GM18511 (cell line): ENCODE measurements at regions not wholly inside any gene's neighbourhood (a gene's known extent, or its start where the extent isn't known, plus 50 kb on each side); places are given as distances from the start of the nearest gene placed in this dataset.
A peak's percentile ranks its signal among the peaks of the same experiment; 100 is the strongest.

ENCODE experiments used
- ATAC-seq: cut with Tn5 transposase; IDR thresholded peaks from one replicate; pipeline ENCODE4 v1.9.1; 2021; ENCODE audit warnings: mild to moderate bottlenecking, moderate library complexity; ENCODE audit not compliant: unreplicated experiment

DNA sequence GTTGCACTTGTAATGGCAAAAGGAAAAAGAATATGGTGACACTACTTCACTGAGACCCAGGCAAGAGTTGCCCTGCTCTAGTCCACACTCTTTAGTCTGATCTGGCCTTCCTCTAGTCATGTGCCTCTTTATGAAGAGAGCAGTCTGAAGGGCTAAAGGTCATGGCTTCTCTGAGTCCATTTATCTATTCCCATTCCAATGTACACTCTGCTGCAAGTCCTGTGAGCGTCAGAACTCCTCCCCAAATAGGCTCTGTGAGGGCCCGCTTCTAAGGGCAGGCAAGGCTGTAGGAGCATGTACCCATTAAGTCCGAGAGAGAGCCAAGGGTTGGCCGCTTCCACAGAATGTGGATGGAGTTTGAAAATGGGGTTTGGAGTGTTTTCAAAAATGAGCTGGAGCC, 209.3 kb downstream of the AHR start:
- no peak for ATAC-seq

DNA sequence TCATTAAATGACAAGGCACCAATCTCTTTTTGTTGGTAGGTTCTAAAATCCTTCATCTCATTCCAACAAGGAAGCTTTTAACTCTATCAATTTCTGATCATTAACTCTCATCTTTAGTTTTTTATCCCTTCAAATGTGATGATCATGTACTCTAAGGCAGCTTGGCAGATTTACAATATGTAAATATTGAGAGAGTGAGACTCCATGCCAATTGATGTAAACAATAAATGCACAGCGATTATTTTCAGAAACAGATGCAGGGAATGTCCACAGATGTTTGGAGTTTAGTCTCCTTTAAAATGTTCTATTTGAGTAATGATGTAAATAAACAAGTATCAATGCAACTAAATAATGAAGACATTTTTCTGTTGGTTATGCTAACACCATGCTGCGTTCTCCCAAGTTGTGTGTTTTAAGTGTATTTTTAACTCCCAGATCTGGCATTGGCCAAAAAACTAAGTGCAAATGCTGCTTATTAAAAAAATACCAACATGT, 213.8 kb downstream of the AHR start:
- no peak for ATAC-seq

DNA sequence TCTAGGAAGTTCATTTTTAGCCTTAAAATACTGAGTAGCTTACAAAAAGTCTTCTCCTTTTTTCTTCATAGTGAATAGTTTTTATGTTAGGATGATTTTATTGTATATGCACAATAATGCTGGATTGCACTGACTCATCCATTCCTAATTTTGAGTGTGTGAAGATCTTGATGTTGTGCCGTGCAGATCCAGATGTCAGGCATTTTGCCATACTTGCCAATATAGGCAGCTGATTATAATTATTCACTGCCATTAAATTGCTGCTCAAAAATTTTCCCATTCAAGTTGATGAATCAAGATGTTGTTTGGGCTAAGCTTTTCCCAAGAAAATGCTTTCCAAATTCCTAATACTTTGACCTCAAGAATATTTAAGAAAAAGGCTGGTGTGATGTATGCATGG, 218.3 kb downstream of the AHR start:
- no peak for ATAC-seq

DNA sequence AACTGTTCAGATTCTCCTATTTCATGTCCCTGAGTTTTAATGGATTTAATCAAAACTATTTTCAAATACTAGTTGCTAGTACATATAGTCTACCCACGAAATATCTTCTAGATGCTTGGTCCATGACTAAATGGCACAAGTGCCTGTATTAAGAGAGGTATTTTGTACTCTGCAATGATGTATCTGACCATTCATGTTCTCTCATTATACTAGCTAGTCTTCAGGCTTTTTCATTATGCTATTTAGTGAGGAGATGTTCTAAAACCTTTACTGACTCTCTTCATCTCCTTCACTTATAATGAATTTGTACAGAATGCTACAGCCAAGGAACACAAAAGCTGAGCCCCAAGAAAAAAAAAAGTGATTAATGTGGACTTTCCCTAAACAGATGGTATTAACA, 222.5 kb downstream of the AHR start:
- no peak for ATAC-seq

DNA sequence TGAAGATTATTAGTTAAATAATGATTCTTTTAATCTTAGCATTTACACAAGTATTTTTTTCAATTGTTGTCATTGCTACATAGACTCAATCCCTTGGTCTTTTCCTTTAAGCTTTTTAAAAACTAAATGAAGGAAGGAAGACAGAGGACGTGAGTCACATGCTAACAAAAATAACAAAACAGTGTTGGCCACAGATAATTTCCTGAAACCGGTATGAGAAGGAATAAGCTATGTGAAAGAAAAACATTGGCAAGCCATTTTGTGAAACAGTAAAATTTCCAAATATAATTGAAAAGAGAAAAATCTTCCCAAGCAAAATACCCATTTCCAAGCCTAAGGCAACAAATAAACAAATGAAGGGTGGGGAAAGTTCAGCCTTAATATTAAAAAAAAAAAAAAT, 223.0 kb downstream of the AHR start:
- no peak for ATAC-seq

DNA sequence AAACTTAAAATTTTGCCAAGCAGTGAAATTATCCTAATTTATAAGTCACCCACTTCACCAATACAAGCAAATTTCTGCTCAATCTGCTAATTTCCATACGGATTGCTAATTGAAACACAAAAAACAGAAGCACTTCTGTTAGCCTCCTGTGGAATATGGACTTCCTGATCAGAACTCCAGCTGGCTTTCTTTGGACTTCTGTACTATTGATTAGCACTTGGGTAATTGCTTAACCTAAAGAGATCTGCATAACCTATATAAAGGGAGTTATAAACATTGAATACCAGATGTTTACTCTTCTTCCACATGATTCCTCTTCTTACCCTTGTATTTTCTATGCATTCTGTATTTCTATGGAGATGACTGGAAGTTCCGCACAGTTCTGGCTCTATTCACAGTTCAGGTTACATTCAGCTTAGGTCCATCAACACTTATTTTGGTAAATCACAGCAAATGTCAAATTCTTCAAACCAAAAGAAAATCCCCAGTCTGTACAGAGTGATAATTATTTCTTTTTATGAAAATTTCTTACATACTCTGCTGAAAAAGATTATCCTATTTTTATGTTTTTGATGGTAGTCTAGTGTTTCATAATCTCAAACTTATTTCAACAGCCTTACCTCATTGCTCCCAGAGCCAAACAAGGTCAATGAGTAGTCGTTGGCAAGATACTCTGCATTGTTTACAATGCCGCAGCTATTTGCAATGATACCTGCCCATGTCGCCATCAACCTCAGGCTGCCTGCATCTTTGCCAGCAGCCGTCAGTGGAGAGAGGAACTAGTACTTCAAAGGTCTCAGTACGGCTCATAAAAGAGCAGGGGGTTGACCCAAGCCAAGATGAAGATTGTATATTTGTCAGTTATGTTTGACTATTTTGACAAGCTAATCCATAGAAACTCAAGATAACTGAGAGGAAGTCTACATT, 225.6 kb downstream of the AHR start:
- no peak for ATAC-seq

DNA sequence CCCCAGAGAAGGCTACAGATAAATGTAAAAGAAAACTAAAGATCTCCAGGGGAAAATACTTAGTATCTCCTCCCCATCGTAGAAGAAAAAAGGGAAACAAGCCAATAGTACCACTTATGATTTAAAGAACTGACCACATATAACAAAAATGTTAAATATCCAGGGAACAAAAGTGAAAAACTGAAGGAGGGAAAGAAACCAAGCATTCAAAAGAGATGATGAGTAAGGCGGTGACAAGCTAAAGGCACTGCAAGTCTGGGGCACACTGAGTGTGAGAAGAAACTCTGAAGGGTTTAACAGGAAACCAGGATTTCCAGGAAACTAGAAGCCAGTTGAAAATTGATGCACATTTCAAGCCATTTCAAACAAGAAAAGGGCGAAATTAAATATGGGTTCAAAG, 226.3 kb downstream of the AHR start:
- ATAC-seq: no peak

DNA sequence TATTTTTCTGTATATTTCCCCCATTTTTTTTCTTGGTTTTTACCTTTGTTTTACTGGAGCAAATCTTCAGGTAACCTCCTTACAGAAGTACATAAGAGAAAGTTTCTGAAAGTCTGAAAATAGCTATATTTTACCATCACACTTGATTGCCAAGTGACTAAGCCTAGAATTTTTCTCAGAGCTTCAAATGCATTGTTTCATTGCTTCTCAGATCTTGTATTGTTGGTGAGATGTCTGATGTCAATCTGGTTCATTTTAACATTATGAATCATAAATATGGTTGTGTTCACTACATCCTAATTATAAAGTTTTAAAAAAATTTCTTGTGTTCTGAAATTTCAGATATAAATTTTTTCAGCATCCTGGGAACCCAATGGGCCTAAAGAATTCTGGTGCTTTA, 228.2 kb downstream of the AHR start:
- ATAC-seq: no peak

DNA sequence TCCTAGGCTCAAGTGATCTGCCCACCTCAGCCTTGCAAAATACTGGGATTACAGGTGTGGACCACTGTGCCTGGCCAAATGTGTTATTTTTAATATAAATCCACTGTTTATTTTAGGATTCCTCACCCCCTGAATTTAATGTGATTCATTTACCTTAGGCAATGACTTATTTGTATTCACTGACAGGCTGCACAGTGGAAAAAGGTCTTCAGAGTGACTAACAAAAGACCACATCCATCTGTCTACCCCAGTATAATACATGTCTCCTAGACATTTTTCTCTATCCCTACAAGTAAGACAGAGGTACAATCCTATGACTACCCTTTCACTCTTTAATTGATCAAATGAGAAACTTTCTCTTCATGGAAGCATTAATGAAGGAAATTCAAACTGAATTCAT, 230.2 kb downstream of the AHR start:
- no peak for ATAC-seq

DNA sequence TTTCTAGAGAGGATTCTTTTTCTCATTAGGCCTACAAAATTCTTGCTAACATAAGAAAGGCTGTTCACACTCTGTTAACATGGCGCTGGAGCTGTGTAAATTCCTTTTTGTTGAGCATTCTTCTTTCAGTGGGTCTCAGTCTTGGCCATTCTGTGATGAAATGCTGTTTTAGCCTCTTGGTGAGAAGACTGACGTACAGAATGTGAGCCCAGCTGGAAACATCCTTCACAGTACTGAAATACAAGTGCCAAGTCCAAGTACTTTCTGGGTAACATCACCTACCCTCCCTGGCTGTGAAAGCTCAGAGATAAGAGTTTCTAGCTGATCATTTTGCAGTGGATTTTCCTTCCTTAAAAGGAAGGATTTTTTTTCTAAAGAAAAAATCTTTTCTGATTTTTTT, 231.8 kb downstream of the AHR start:
- ATAC-seq: no peak

DNA sequence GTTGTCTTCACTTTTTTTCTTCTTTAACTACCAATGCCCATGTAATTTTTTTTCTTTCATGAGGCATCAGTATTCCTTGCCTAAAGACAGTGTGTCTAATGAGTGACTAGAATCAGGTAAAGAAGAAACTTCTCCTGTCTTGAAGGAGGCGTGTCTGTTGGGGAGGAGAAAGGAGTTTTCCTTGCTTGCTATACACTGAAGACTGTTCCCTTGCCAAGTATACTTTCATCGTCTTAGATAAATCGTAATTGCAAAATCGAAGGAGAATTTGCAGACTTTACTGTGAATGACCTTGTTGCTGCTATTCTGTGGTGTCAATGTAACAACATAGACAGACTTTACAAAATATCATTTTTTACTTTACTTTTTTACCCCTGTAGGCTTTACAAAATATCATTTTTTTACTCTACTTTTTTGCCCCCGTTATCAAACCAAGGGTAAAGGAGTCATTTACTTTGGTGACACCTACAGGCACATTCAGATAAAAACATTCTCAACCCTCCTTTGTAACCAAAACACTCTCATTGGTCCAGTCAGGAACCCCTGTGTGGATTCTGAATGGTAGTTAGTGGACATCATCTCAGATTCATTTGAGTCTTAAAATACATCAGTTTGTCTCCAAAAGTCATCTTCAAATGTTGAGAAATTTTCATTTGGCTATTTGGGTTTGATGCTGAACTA, 232.4 kb downstream of the AHR start:
- ATAC-seq: peak; percentile 65

DNA sequence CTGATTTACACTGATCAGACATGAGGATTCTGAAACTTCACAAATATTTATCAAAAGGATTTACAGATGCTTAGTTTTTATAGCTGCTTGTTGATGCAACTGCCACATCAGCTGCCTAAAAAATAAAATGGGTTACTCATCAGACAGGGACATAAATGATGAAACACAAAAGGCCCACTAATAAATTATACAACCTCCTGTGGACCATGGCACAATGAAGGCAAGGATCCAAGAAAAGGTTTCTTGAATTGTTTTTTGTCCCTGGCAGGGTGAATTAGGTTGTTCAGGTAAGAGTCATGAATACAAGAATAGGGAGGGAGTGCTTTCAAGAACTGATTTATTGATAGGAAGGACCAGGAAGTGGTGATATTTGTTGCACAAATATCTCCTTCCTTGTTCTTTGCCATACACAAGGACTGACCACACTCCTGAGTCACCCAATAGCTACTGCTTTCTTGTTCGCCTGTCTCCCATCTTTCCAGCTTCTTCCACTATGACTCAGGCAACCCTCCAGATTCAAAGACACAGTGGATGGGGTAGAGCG, 234.5 kb downstream of the AHR start:
- ATAC-seq: no peak

DNA sequence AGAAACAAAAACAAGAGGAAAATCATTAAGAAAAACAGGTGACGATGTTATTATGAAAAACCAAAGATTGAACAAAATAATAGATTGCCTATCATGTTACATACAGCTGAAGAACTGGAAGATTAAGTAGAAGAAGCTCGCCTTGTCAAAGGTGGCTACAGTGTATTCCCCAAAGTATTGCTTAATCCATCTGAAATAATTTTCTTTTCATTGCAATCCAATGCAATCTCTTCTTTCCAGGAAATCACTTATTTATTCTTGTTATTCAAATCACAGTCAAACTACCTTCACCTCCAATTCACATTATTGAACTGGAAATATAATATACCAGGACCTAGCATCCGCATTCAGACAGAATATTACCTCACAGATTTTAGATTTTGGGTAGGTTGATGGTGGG, 235.9 kb downstream of the AHR start:
- no peak for ATAC-seq

DNA sequence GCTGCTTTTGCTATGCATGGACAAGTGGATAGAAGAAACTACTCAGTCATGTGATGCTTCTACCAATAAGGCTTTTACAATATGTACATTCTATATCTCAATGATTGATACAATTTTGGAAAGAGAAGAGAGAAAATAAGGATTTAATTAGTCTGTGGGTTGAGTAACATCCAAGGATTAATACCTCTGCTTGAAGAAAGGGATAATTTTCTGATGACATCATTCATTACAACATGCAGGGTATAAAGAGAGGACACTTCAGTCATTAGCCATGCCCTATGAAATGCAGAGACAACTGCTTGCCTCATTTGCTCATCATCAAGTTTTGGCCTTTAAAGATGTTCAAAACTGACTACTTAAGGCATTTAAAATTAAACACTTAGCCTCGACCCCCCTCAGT, 237.3 kb downstream of the AHR start:
- ATAC-seq: no peak

DNA sequence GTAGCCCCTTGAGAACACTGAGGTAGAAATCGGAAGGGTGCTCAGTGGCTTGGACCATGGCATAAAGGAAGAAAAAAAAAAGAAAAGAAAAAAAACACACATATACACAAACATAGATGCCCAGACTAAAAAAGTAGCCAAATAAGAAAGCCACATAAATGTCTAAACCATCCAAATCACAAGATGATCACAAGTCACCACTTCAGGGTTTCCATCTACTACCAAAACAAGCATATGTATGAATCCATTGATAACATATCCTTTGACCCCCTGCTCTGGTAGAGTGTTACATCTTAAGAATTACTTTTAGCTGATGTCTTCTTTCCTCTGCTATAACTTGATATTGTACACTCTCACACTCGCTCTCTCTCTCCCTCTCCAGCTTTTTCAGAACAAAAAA, 245.9 kb downstream of the AHR start:
- ATAC-seq: no peak

DNA sequence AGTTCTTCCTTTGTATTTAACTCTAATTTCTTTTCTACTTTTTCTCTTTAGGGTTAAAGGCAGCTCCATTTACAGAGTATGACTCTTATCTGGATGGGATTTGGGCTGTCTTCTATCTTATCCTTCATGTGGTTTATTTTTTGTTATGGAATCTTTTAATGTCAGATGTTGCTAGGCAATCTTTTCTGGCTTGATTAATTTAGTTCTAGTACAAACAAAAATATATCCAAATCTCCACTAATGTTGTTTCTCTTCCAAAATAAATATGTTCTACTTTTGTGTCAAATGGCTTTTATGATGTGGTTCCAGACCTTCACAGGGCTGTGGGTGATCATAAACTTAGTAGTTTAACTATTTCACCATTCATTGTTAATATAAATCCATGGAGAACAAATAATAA, 246.9 kb downstream of the AHR start:
- ATAC-seq: no peak

DNA sequence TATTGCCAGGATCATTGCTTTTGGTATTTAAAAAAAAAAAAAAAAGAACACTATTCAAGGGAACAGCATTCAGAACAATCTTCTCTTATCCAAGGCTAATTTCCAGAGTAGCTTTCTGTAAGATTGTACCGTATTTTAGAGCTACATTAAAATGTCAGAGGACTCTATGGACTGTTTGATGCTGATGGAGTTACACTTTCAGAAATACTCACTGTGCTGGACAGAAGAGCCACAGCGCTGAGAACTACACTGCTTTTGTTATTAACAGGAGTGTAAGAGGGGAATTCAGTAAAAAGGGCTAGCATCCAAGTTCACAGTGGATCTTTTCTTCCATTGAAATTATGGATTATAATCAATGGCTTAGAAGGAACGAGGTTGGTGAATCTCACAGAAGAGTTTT, 247.7 kb downstream of the AHR start:
- ATAC-seq: no peak

DNA sequence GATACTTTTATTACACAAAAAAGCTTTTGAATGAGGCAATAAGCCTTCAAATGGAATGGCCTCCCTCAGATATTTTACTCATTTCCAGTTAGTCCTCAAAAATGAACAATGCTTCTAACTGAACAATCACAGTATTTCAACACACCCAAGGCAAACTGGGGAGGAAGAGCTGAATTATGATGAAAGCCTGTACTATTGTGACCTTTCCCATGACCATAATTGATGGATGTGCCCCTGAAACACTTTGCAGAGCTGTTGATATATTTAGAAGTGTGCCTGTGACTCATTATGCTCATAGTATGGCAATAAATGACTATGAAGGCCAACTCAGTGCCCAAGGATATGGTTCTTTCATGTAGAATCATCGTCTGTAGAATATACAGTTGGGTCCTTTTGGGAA, 248.1 kb downstream of the AHR start:
- no peak for ATAC-seq

DNA sequence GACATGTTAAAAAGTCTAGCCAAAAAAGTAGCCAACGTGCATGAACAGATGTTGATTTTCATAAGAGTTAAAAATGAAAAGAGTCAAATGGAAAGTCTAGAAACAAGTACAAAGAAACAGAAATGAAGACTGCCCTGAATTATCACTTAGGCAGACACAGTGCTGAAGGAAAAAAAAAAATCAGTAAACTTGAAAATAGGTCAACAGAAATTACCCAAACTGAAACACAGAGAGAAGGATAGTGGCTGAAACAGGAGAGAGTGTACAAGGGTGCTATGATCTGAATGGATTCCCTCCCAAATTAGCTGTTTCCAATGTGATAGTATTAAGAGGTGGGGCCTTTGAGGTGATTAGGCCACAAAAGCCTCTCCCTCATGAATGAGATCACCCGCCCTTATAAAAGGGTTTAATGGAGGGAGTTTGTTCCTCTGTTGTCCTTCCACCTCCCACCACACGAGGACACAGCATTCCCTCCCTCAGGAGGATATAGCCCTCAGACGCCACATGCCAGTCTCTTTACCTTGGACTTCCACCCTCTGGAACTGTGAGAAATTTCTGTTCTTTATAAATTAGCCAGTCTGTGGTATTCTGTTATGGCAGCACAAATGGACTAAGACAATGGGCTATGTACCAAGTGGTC, 249.7 kb downstream of the AHR start:
- ATAC-seq: no peak

DNA sequence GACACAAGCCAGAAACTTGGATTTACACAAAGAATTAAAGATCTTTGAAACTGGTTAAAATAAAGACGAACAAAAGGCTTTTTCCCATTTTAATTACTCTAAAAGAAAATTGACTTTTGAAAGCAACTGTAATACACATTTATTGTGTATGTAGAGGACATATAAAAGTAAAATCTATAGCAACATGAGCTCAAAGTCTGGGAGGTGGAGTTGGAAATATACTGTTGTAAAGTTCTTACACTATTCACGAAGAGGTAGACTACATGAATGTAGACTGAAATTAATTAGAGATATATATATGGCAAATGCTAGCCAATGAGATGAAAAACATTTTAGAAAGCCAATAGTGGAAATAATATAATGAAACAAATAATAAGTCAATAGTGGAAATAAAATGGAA, 251.0 kb downstream of the AHR start:
- ATAC-seq: no peak

DNA sequence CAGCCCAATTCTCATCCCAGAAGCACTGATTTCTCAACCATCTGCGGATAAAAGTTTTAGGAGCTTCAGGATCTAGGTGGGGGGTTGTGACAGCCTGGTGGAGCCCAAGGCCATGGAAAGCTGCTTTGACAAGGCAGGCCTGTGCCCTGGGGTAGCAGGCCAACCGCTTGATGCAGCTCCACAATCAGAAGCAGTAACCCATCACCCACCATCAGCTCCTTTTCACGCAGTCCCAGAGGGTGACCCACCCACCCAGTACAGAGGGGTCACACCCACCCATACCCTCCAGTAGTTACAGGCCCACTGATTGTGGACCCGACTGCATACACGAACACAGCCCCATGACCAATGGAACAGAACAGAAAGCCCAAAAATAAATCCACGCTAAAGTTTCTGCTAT, 253.9 kb downstream of the AHR start:
- ATAC-seq: no peak

DNA sequence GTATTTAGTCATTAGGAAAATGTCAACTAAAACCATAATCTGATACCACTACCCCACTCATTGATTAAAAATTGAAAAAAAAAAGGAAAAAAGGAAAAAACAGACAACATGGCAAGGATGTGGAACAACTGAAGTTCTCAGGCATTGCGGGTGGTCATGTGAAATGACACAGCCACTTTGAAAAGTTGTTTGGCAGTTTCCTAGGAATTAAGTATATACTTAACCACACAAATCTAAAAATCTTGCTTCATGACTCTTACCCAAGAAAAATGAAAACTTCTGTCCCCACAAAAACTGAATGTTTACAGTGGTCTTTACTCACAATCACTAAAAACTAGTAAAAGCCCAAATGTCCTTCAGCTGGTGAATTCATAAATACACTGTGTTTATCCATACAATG, 254.5 kb downstream of the AHR start:
- ATAC-seq: no peak
